Inferior parietal cortex (tissue), 1 donor: ENCODE measurements at regions not wholly inside any gene's neighbourhood (a gene's known extent, or its start where the extent isn't known, plus 50 kb on each side); places are given as distances from the start of the nearest gene placed in this dataset.
"Not testable (repeated sequence)": the region's sequence is repeated elsewhere in the genome, so short reads cannot be mapped to it uniquely, and the experiment has no call there.

Experiments used
- DNase-seq: peaks from one replicate; pipeline ENCODE4 v3.0.0-alpha.2; 2016; ENCODE audit errors: extremely low spot score

DNA sequence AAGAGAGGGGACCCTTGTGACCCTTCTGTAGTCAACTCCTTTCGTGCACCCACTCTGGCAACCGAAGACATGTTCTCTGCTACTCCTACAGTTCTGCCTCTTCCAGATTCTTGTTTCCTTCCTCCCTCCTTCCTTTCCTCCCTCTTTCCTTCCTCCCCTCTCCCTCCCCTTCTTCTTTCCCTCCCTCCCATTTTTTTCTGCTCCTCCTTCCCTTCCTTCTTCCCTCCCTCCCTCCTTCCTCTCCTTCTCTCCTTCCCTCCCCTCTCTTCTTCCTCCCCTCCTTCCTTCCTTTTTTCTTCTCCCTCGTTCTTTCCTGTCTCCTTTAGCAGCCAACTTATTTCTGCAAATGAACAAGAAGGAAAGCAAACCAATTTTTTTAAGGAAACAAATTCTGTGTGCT lies 111.5 kb downstream of the NPTX2 start:
- DNase-seq = no peak

- DNase-seq = no peak
Measured at GRCh38 chr7:98729121-98729520, 112.0 kb downstream of the NPTX2 start.

DNA sequence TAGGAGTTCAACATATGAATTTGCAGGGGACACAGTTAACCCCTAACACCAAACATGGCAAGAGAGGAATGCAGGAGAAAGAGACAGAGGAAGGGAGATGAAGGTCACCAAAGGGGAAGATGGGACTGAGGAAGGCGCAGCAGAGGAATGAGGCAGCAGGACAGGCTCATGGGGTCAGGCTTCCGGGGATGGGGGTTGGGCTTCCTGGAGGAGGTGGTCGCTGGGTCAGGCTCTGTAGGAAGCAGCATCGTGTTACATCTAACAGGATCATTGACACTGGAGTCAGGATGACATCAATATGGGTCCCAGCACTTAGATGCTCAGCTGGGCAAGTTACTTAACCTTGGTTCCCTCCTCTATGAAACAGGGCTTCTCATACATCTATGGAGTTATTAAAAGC lies 113.2 kb downstream of the NPTX2 start:
- no peak for DNase-seq

DNA sequence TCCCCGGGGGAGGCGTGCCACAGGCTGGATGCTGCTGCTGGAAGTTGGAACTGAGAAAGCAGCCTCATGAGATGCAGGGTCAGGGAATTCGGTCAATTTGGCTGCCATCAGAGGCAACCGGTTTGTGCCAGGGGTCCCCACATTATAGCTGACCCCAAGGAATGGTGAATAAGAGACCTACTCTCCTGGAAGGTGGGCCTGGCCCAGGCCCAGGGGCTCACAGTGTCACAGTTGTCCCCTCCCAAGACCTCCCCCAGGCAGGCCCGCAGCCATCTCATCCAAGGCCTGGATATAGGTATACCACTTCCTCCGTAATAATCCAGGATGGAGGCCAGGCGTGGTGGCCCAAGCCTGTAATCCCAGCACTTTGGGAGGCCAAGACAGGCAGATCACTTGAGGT lies 114.6 kb downstream of the NPTX2 start:
- no peak for DNase-seq

GRCh38 chr7:98733036-98733435 lies 116.0 kb downstream of the NPTX2 start:
- DNase-seq = no peak

DNA sequence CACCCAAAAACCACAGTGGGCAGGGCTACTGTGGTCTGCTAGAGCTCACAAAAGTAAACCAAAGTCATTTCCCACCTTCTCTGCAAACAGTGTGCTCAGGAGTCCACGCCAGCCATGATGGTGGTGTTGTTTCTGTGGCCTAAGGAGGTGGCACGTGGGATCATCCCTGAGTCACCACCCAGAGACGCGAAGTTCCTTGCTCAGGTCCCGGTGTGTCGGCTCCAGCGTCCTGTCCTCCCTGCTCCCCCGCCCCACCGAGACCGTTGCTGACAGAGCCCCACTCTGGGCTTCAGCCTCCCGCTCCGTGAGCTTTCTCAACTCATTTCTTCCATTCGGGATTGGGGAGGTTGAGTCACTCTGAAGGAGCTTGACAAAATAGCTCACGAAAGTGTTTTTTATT lies 118.7 kb downstream of the NPTX2 start:
- DNase-seq = no peak

- not testable (repeated sequence) for DNase-seq
Measured at GRCh38 chr7:98736461-98736860, 119.4 kb downstream of the NPTX2 start.

DNA sequence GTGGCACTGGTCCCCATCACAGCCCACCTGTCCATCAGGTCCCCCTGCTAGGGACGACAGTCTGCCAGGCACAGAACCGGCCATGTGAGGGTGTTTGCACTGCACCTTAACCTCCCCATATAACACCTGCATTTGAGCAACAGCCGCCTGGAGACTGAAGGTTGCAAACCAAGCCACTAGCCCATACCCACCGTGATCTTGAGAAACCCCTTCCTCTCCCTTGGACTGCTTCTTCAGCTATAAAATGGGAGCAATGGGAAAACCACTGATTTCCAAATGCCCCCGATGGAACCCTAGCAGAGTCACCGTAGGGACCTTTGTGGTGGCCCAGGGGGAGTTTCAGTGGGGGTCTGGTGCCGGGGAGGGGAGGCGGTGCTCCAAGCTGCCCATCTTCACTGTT lies 120.1 kb downstream of the NPTX2 start:
- no peak for DNase-seq

- no peak for DNase-seq
Measured at GRCh38 chr7:98740643-98741042, 123.6 kb downstream of the NPTX2 start.

- DNase-seq = peak; percentile 74
Measured at GRCh38 chr7:98745722-98746318, 124.0 kb downstream of the TMEM130 start.

DNA sequence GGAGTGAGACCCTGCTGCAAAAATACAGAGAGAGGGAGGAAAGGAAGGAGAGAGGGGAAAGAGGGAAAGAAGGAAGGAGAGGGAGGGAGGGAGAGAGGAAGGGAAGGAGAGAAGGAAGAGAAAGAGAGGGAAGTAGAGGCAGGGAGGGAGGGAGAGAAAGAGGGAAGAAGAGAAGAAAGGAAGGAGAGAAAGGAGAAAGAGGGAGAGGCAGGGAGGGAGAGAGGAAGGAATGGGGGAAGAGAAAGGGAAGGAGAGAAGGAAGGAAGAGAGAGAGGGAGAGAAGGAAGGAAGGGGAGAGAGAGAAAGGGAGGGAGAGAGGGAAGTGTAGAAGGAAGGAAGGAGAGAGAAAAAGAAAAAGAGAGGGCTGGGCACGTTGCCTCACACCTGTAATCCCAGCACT lies 121.7 kb downstream of the TMEM130 start:
- no peak for DNase-seq

- DNase-seq = no peak
Measured at GRCh38 chr7:98753176-98753575, 116.6 kb downstream of the TMEM130 start.

DNA sequence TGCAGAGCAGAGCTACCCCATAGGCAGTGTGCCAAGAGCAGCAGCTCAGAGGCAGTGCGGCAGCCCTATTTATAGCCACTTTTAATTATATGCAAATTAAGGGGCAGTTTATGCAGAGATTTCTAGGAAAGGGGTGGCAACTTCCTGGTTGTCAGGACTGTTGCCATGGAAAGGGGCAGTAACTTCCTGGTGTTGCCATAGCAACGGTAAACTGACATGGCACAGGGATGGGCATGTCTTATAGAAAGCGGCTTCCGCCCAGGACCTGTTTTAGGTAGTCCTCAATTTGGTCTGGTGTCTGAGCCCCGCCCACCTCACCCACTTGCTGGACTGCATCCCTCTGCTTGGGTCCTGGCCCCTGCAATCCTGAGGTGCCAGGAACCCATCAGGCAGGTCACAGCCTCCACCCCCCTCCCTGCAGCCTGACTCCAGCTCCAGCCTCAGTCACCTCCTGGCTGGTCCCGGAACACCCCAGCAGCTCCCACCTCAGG lies 115.8 kb downstream of the TMEM130 start:
- DNase-seq = peak; percentile 53

GRCh38 chr7:98755138-98755898 lies 114.5 kb downstream of the TMEM130 start:
- DNase-seq = no peak

DNA sequence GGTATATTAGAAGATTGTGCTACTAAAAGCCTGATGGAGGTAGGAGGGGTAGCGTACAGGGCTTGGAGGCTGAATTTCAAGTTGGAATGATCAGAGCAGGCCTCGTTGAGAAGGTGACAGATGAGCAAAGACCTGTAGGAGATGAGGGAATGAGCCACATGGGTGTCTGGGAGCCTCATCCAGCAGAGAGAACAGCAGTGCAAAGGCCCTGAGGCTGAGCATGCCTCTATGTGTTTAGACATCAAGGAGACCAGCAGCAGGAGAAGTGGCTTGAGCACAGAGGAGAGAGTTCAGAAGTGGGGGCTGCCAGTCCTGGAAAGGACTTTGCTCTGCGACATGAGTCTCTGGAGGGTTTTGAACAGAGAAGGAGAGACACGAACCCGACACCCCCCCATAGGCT lies 111.7 kb downstream of the TMEM130 start:
- DNase-seq = no peak

- no peak for DNase-seq
Measured at GRCh38 chr7:98760201-98760651, 109.6 kb downstream of the TMEM130 start.

GRCh38 chr7:98761225-98761624 lies 108.6 kb downstream of the TMEM130 start:
- no peak for DNase-seq

GRCh38 chr7:98762620-98763019 lies 107.2 kb downstream of the TMEM130 start:
- DNase-seq = no peak

GRCh38 chr7:98763441-98763840 lies 106.4 kb downstream of the TMEM130 start:
- DNase-seq = no peak

GRCh38 chr7:98764946-98765345 lies 104.9 kb downstream of the TMEM130 start:
- DNase-seq = no peak

DNA sequence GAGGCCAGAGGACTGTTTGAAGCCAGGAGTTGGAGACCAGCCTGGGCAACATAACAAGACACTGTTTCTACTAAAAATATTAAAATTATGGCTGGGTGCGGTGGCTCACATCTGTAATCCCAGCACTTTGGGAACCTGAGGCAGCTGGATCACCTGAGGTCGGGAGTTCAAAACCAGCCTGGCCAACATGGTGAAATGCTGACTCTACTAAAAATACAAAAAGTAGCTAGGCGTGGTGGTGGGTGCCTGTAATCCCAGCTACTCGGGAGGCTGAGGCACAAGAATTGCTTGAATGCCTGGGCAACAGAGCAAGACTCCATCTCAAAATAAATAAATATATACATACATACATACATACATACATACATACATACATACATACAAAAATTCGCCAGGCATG lies 99.7 kb downstream of the TMEM130 start:
- not testable (repeated sequence) for DNase-seq

DNA sequence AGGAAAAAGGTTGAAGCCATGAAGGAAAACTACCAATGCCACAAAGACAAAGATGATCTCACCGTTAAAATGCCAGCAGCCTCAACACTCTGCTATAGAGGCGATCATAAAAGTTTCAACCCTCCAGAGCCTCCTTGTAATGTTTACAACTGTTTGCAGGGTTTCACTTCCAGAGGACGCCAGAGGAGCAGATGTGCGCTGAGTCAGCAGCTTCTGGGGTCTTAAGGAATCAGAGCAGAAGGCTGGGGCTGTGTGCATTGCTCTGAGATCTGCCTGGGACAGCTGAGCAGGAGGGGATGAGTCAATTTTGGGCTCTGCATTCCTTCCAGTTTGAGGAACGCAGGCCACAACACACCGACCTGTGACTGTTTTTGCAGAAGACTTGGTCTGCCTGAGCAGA lies 98.3 kb downstream of the TMEM130 start:
- DNase-seq = peak; percentile 40

DNA sequence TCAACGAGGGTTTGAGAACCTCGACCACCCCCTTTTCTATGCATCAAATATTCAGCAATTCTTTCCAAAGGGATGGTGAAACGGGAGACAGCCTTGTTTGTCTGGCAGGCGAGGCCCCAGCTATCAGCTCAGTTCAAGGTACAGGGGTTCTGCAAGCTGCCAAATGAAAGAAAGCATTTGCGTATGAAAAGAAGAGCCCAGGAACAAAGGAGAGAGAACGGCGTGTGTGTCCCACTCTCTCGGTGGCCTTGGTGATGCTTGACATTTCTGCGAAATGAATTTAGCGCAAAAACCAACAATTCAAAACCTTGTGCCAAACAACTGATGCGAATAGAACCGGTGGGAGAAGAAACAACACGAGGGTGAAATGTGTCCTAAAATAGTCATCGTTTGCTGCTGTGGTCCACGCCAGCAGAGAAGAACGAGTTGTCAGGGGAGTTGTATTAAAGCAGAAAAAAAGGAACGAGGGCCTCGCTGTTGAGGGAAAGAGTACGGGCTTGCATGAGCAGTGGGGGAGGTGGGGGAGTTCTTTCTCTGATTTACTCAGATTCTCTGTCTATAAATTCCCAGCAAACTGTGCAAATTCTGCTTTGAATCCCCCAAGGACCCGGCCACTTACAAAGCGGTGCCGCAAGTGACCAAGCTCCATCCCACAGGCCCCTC lies 97.7 kb downstream of the TMEM130 start:
- peak; percentile 7 for DNase-seq
